HepG2 (cell line): ENCODE measurements at regions not wholly inside any gene's neighbourhood (a gene's known extent, or its start where the extent isn't known, plus 50 kb on each side); places are given as distances from the start of the nearest gene placed in this dataset.

ENCODE experiments used
- EP300 ChIP-seq, 3 experiments: sonication (generic) in 1 of 3; formaldehyde crosslinking in 1 of 3; IDR thresholded peaks; 2 replicates each; pipeline versions ENCODE4 v1.5.1 to v1.6.1; 2011 to 2020; ENCODE audit warnings: low read depth in 2 of 3, low read length in 2 of 3, borderline replicate concordance in 1 of 3, improper control_type of control experiment in 1 of 3, mild to moderate bottlenecking in 1 of 3, missing genetic modification reagents in 1 of 3, moderate library complexity in 1 of 3
- RFX5 ChIP-seq: IDR thresholded peaks from 2 replicates; pipeline ENCODE4 v1.6.1; 2011; ENCODE audit warnings: low read depth, low read length, improper control_type of control experiment
- SOX6 ChIP-seq, 2 experiments: fragments of 450-650 bp in 1 of 2; sonication (generic) in 1 of 2; formaldehyde crosslinking in 1 of 2; IDR thresholded peaks; 2 replicates each; pipeline versions ENCODE4 v1.4.0 to v1.6.1; 2017 to 2020; ENCODE audit warnings: antibody characterized with exemption in 1 of 2, mild to moderate bottlenecking in 1 of 2, missing genetic modification reagents in 1 of 2
- STAT5B ChIP-seq: sonication (generic); formaldehyde crosslinking; IDR thresholded peaks from 2 replicates; pipeline ENCODE4 v1.4.0; 2020; ENCODE audit warnings: missing genetic modification reagents
- TF ChIP-seq, protein P1 (sequence below): IDR thresholded peaks from 2 replicates; pipeline ENCODE4 v1.6.1; 2012; ENCODE audit warnings: inconsistent platforms
- TF ChIP-seq, protein P2 (sequence below): sonication (generic); formaldehyde crosslinking; IDR thresholded peaks from 2 replicates; pipeline ENCODE4 v1.5.0; 2020; ENCODE audit warnings: mild to moderate bottlenecking, missing genetic modification reagents, moderate library complexity
- TF ChIP-seq, protein P3 (sequence below): sonication (generic); formaldehyde crosslinking; IDR thresholded peaks from 2 replicates; pipeline ENCODE4 v1.8.1; 2023; ENCODE audit warnings: mild to moderate bottlenecking, missing genetic modification reagents

DNA sequence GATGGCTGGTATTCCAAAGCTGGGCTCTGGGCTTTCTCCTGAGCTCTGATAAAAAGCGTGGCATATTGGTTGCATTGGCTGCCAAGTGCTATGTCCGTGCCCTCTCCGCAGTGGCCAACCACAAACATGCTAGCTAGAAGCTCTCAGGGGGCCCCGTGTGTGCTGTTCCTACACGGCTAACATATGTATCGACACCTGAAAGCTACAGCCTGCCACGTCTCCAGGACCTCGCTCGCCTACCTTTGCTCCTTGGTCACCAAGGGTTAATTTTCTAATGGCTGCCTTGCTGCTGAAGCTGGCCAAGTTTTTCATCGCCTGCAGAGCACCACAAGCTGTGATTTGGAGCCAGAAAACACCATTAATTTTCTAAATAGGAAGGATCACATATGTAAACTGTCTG lies 888.4 kb downstream of the BCL11A start:
- TF ChIP-seq, protein P1, sequence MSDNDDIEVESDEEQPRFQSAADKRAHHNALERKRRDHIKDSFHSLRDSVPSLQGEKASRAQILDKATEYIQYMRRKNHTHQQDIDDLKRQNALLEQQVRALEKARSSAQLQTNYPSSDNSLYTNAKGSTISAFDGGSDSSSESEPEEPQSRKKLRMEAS: no peak
- TF ChIP-seq EP300 (IDR thresholded peaks at IDR 0.05; ENCODE audit: low read depth in 2 of 2, low read length in 2 of 2): no peak
- TF ChIP-seq EP300 (CRISPR knock-in tag; IDR thresholded peaks at IDR 0.05; ENCODE audit: borderline replicate concordance): no peak
- TF ChIP-seq, protein P2, sequence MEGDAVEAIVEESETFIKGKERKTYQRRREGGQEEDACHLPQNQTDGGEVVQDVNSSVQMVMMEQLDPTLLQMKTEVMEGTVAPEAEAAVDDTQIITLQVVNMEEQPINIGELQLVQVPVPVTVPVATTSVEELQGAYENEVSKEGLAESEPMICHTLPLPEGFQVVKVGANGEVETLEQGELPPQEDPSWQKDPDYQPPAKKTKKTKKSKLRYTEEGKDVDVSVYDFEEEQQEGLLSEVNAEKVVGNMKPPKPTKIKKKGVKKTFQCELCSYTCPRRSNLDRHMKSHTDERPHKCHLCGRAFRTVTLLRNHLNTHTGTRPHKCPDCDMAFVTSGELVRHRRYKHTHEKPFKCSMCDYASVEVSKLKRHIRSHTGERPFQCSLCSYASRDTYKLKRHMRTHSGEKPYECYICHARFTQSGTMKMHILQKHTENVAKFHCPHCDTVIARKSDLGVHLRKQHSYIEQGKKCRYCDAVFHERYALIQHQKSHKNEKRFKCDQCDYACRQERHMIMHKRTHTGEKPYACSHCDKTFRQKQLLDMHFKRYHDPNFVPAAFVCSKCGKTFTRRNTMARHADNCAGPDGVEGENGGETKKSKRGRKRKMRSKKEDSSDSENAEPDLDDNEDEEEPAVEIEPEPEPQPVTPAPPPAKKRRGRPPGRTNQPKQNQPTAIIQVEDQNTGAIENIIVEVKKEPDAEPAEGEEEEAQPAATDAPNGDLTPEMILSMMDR: no peak
- TF ChIP-seq STAT5B: no peak
- TF ChIP-seq, protein P3, sequence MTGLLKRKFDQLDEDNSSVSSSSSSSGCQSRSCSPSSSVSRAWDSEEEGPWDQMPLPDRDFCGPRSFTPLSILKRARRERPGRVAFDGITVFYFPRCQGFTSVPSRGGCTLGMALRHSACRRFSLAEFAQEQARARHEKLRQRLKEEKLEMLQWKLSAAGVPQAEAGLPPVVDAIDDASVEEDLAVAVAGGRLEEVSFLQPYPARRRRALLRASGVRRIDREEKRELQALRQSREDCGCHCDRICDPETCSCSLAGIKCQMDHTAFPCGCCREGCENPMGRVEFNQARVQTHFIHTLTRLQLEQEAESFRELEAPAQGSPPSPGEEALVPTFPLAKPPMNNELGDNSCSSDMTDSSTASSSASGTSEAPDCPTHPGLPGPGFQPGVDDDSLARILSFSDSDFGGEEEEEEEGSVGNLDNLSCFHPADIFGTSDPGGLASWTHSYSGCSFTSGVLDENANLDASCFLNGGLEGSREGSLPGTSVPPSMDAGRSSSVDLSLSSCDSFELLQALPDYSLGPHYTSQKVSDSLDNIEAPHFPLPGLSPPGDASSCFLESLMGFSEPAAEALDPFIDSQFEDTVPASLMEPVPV (CRISPR knock-in tag): no peak
- no peak for TF ChIP-seq SOX6 (IDR thresholded peaks at IDR 0.05)
- TF ChIP-seq SOX6 (CRISPR knock-in tag; IDR thresholded peaks at IDR 0.05): no peak
- TF ChIP-seq RFX5: no peak
